ENCODE measurements at regions not wholly inside any gene's neighbourhood (a gene's known extent, or its start where the extent isn't known, plus 50 kb on each side); places are given as distances from the start of the nearest gene placed in this dataset.
"Not testable (repeated sequence)": the region's sequence is repeated elsewhere in the genome, so short reads cannot be mapped to it uniquely, and the experiment has no call there.

DNA sequence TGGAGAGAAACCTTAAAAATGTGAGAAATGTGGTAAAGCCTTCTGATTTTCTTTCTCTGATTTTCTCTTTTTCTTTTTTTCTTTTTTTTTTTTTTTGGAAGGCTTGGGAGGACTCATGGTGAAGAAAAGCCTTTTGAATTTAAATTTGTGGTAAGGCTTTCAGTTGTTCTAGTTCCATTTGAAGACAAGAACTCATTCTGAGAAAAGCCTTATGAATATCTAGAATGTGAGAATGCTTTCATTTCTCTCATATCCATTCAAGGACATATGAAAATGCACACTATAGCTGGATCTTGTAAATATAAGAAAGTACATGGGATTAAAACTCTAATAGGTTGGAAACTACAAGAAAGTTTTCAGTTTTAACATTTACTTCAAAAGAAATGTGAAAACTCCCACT lies 1045.2 kb upstream of the NRXN1 start:
- DNase-seq: no peak

DNA sequence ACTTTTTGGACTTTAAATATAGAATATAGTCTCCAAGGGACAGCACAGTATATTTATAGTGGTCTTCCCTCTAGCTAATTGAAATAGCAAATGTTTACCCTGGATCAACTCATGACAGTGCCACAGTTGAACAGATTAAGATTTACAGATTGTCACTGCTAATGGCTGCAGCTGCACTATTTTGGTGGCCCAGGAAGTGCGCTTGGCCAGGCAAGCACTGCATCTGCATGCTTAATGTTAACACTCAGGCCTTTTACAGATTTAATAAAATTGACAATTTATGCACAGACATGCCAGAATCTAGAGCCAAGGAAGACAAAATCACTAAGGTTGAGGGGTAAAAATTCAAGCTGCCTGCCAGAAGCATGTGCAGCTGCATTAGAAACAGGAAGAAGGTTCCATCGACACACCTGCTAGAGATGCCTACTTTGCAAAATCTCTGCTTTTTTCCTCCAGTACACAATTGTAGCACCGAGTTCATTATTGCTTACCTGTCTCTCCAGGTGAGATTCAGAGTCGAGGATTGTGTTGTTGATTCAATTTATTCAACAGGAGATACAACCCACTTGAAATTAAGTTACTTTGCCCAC lies 1042.3 kb upstream of the NRXN1 start:
- DNase-seq: no peak

DNA sequence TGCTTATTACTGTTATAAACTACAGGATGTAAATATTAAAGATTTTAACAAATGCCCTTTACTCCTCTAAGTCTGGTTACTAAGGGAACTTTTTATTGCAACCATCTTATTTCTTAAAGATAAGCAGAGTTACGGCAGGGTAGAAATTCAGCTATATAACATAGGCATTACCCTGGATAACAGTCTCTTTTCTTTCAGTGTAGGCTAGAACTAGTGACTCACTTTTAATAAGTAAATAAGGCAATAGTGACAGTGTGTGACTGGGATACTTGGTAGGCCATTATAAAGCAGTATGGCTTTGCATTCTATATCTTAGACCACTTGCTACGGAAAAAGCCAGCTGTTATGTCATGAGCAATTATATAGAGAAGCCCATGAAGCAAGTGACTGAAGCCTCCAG lies 1041.0 kb upstream of the NRXN1 start:
- DNase-seq: no peak

DNA sequence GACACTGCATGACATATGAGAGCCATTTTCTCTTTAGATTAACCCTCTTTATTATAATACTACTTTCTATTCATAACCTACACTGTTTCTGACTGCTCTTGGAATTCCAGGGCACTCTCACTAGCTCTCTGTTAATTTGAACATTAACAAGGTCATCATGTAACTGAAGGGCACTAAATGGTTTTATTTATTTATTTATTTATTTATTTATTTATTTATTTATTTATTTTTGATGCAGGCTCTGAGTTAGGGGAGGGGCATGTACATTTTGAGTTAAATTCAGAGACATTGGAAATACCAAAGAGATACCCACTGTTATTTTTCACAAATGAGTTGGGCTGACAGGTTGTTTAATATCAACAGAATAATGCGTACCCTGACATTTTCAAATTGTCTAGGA lies 1038.7 kb upstream of the NRXN1 start:
- no peak for DNase-seq

DNA sequence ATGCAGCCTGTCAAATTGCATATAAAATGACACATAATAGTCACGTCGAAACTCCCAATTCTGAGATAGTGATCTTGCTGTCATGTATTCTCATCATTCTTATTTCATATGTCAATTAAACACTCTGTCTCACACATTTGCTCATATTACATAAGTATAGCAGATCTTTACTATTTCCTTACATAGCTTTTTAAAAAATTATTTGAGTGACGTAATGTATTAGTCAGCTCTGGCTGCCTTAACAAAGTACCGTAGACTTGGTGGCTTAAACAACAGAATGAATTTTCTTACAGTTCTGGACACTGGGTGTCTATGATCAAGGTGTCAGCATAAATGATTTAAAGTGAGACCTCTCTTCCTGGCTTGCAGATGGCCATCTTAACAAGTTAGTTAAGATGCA lies 1032.3 kb upstream of the NRXN1 start:
- DNase-seq: no peak

DNA sequence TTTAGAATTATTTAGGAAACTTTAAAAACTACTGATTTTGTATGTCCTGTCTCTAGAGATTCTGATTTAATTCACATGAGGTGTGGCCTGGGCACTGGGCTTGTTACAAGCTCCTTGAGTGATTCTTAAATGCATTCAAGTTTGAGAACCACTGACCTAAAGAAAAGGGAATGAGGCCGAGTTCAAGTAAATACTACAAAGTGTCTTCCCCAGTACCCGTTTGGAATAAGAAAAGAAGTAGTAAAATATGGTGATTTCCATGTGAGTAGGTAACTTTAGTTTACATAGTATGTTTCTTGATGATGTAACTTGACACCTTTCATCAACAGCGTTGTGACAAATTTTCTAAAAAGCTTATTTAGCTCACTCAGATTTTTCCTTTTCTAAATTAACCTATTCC lies 1022.9 kb upstream of the NRXN1 start:
- no peak for DNase-seq

DNA sequence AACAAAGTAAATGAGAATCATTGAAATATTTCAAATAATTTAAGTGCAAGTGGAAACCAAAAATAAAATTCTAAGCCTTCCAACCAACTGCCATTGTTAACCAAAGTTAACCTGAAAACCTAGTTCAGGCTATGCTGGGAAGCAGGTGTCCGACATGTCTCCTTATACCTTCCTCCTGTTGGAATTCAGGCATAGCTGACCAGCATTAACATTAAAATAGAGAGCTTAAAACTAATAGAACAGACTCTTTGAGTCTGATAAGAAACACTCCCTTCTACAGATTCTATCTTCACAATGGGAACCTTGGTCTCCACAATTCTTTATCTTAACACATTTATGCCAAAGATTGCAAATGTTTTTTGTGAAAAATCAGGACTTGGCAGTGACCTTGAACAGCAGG lies 1004.9 kb upstream of the NRXN1 start:
- no peak for DNase-seq

DNA sequence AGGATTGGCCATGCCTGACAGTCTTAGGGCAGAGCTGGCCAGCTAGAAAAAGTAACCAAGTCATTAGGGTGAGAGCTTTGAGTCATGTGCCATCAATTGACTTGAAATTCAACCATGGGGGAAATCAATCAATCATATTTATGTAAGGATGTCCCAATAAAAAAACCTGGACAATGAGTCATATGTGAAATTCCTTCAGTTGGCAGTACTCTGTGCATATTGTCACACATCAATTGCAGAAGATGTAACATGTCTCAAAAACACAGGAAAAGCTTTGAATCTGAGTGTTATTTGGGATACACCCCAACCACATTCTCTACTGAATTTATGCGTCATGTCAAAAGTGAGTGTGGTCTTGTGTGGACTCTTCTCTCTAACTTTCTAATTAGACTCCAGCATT lies 1004.1 kb upstream of the NRXN1 start:
- DNase-seq: no peak

DNA sequence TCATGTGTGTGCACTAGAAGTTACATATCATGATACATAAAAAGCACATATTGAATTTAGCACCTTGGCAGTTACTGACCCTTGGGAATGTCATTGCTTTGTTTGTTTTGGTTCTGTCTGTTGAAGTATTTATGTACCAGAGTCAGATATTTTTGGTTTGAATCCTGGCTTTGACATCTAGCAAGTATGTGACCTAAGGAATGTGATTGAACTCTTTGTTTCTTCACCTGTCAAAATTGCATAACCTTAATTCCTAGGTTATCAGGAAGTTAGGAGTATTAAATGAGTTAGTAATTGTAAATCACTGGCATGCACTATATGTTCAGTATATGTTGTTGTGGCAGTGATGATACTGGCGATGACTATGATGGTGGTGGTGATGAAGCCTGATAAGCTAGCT lies 1003.5 kb upstream of the NRXN1 start:
- DNase-seq: no peak

DNA sequence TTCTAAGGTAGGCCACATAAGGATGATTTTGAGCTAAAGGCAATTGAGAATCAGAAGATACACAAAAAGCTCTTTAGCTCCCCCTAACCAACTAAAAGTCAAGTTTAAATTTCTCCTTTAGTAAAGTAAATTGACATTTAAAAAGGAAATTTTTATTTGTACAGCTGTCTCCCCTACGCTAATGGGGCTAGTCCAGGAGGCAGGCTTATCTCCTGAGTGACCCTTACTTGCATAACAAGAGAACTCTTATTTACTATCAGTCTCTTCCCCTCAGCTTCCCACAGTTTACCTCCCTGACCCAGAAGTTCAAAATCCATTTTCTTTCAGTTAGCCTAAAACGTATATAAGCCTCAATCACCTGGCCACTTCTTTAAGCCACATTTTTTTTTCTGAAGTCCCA lies 1002.8 kb upstream of the NRXN1 start:
- DNase-seq: peak in 1 of 2 experiments; percentile 3

DNA sequence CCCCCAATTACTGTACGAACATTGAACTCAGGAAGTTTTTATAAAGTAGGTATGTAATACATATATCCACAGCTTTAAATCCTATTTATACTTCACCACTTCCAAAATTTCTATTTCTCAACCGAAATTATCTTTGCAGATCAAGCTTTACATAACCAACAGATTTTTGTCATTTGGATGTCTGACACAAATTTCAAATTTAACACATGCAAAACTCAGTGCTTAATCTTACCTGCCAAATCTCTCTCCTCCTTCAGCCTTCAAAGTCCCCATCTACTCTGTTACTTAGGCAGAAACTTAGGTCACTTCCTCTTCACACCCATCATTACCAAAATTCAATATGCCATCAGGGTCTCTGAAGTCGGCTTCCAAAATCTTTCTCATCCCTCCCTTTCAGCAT lies 990.1 kb upstream of the NRXN1 start:
- DNase-seq: no peak

DNA sequence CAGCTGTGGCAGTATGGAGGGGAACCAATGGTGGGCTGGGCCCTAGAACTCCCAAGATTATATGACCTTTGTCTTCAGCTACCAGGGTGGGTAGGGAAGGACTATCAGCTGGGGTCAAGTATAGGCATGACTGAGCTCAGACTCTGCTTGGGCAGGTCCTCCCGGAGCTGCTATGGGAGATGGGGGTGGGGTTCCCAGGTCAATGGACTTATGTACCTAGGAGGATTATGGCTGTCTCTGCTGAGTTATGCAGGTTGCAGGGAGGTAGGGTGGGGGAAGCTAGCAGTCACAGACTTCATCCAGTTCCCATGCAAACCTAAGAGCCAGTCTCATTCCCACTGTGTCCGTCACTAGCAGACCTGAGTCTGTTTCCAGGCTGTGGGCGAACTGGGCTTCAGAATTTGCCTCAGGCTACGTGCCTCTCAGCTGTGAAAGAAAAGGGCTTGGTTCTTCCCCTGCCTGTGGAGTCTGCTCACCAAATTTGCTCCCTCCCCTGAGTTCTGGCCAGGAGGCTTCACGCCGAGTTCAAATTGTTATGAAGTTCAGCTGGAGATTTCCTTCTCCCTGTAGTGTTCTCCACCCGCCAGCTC lies 985.8 kb upstream of the NRXN1 start:
- DNase-seq: no peak

DNA sequence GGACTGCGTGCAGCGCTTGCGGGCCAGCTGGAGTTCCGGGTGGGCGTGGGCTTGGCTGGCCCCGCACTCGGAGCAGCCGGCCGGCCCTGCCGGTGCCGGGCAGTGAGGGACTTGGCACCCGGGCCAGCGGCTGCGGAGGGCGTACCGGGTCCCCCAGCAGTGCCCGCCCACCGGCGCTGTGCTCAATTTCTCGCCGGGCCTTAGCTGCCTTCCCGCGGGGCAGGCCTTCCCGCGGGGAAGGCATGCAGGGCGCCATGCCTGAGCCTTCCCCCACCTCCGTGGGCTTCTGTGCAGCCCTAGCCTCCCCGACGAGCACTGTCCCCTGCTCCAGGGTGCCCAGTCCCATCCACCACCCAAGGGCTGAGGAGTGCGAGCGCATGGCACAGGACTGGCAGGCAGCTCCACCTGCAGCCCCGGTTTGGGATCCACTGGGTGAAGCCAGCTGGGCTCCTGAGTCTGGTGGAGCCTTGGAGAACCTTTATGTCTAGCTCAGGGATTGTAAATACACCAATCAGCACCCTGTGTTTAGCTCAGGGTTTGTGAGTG lies 975.0 kb upstream of the NRXN1 start:
- DNase-seq: not testable (repeated sequence)

DNA sequence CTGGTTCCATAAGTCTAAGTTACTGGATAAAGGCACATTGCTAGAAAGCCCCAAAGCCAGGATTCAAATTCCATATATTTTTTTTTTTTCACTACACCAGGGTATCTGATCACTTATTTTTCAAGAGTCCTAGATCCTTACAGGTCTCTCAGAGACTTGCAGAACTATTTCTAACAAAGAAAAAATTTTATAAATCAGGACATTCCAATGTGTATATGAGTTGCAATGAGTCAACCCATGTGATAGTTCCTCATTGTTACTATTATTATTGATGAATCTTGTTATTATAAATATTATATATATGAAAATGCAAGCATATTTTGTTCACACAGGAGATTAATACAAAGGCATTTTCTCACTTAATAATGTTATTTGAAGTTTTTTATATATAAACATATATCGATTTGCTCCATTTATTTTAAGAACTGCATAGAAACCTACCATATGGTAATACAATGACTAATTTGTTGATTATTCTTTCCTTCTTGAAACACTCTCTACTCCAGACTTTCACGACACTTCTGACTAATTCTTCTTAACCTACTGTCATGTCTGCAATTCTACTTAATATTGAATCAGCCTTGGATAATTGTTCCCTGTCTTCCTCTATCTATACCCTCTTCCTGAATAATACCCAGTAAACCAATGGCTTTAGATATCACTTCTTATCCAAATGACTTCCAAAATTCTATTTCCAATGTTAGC lies 968.4 kb upstream of the NRXN1 start:
- DNase-seq: no peak

DNA sequence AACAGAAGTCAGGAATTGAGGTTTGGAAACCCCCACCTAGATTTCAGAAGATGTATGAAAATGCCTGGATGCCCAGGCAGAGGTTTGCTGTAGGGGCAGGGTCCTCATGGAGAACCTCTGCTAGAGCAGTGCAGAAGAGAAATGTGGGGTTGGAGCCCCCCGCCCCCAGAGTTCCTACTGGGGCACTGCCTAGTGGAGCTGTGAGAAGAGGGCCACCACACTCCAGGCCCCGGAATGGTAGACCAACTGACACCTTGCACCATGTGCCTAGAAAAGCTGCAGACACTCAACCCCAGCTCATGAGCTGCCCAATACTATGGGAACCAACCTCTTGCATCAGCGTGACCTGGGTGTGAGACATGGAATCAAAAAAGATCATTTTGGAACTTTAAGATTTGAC lies 967.0 kb upstream of the NRXN1 start:
- DNase-seq: no peak

DNA sequence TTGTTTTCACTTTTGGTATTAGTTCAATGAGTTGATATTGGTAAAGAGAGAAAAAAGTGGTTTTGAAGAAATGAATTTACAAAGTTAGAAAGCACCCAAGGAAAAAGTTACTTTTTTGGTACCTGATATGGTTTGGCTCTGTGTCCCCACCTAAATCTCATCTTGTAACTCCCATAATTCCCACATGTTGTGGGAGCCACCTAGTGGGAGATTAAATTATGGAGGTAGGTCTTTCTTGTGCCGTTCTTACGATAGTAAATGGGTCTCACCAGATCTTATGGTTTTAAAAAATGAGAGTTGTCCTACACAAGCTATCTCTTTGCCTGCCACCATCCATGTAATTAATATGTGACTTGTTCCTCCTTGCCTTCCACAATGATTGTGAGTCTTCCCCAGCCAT lies 965.6 kb upstream of the NRXN1 start:
- peak; percentile 6 to 14 for DNase-seq

DNA sequence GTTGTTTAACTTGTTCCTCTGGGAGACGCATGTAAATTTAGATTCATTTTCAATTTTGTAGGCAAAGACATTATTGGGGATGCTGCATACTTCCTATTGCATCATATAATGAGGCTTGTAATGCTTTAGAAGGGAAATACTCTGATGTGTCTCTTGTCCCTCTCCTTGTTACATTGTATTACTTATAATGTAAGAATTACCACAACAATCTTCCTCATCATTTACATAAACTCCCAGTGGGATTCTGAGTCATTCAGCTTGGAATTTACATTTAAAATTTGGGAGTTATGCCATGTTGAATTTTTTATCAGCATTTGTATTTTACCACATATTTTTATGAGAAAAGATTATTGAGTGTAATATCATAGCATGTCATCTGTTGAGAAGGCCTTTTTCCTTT lies 963.4 kb upstream of the NRXN1 start:
- no peak for DNase-seq

DNA sequence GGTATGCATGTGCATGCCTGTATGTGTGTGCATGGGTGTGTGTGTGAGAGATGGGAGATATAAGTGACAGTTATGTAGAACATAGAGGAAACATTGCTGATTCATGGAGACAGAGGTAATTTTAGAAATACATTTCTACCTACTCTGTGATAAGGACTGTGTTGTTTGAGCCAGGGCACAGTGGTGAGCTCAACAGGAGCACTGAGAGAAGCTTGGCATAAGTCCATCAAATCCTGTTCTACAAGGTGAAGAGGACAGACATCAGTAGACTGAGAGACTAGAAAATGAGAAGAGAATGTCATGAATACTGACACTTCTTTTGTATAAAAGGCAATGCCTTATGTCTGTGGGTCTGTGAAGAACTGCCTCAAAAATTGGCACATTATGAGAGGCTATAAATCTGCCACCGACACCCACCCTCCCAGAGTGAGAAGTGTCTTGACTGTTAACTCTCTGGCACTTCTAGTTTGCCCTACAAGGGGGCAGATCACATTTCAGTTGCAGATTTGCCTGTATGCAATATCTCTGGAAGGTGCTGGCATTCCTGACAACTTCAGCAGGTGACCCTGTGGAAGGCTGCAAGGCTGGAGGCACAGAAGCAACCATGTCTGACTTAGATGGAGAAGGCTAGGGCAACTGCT lies 962.3 kb upstream of the NRXN1 start:
- DNase-seq: no peak

DNA sequence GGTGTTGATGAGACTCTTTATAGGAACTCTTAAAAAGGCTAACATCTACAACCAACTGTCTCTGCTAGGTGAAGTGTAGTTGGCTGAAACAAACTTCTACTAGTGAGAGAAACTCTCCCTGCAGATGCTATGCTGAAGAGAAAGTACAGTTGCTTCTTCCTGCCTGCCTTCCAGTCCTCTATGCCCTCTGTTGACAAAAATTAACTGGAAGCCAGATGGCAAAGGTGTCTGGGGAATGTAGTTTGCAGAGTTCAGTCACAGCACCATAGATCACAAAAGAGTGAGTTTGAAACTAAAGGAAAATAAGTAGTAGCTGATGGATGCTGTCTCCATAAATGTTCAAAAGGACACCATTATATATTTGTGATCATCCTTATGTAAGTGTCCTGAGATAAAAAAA lies 958.8 kb upstream of the NRXN1 start:
- DNase-seq: no peak

DNA sequence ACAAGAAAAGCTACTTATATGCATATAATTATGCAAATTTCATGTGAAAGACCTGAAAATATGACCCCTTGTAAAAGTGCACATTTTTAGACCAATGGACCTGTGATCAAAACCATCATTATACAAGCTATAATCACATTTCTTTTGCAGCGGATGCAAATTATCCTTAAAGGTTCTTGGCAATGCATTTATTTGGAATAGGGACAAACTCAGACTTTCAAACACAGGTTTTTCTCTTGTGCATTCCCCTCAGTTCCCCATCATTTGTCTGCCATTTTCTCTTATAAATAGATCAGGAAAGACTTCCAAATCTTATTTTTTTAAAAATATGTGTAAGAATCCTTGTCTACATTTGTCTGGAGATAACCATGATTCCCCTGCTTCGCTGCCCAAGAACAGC lies 954.2 kb upstream of the NRXN1 start:
- DNase-seq: no peak

DNA sequence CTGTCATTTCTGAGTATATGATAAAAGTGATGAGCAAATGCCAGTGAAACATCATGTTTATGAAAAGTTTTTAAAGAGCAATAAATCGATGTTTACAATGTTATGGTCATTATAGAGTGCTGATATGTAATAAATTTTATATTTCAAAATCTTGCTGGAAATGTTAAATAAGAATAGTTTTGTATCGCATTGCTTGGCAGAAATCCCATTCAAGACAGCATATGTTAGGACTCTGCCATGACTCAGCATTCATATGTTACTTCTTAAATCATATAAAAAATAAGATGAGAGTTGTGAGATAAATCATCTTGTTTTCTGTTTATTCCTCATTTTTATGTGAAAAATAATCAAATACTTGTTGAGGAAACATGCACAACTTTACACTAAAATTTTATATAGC lies 949.9 kb upstream of the NRXN1 start:
- DNase-seq: no peak

DNA sequence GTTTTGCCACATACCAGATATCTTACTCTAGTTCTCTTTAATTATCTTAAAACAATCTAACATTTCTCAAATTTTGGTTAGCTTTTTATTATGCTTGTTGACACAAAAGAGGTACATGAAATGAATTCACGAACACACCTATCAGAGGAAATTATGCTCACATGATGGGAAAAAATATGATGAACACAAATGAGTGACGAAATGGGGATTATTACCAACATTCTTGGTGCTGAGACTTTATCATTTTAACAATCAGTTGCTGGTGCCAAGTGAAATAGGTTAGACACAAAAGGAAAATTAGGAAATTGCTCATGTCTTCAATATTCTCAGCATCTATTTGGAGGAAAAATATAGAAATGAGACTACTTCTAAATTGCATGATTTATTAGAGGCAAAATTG lies 944.7 kb upstream of the NRXN1 start:
- no peak for DNase-seq

DNA sequence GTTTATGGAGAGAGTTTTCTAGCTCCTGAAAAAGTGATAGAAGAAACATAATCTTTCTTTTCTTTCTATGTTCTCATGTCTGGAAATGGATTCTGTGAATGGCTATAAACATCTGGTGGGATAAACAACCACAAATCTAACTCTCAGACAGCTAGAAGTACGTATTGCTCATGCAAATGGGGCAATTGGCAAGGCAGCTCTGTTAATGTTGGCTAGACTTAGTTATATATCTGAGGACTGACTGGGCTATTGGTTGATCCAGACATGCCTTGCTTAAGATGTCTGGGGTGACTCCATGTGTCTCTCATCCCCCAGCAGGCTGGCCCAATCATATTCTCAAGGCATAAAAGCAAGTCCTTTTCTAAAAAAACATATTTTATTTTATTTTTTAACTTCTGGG lies 939.2 kb upstream of the NRXN1 start:
- no peak for DNase-seq

DNA sequence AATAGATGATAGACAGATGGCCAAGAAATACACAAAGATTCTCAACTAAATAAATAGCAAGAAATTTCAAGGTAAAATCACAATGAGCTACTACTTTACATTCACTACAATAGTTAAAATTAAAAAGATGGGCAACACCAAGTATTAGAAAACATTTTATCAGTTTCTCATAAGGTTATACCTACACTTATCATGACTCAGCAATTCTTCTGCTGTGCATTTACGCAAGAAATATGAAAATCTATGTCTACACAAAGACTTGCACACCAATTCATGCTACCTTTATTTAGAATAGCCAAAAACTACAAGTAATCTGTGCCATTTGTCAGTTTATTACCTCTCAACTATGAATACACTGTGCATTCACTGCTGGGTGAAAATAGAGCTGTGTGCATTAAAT lies 937.4 kb upstream of the NRXN1 start:
- DNase-seq: no peak

All from Kasumi-1 (cell line).